GM19452 (cell line): ENCODE measurements at regions not wholly inside any gene's neighbourhood (a gene's known extent, or its start where the extent isn't known, plus 50 kb on each side); places are given as distances from the start of the nearest gene placed in this dataset.

ENCODE experiments used
- ATAC-seq: cut with Tn5 transposase; IDR thresholded peaks from one replicate; pipeline ENCODE4 v1.9.1; 2021; ENCODE audit not compliant: unreplicated experiment

GRCh38 chrX:66328950-66329596 lies 165.0 kb downstream of the HEPH start:
- ATAC-seq: no peak

GRCh38 chrX:66360894-66361293 lies 196.8 kb downstream of the HEPH start:
- no peak for ATAC-seq

GRCh38 chrX:66384722-66385121 lies 220.7 kb downstream of the HEPH start:
- no peak for ATAC-seq

GRCh38 chrX:66399273-66399672 lies 235.2 kb downstream of the HEPH start:
- ATAC-seq: no peak

- no peak for ATAC-seq
These were observed 236.7 kb downstream of the EDA2R start for GRCh38 chrX:66402165-66402564.

- peak; percentile 63 for ATAC-seq
These were observed 230.4 kb downstream of the EDA2R start for GRCh38 chrX:66408507-66408906.

GRCh38 chrX:66410806-66411205 lies 228.1 kb downstream of the EDA2R start:
- no peak for ATAC-seq
